B cell (primary cell): ENCODE measurements at regions not wholly inside any gene's neighbourhood (a gene's known extent, or its start where the extent isn't known, plus 50 kb on each side); places are given as distances from the start of the nearest gene placed in this dataset.

Experiments used
- EZH2 ChIP-seq: IDR thresholded peaks from 2 replicates; pipeline ENCODE4 v1.6.1; 2012; ENCODE audit warnings: borderline replicate concordance, low read depth, mild to moderate bottlenecking, moderate library complexity, low read length; ENCODE audit not compliant: insufficient read depth, poor library complexity, severe bottlenecking
- TF ChIP-seq, protein P1 (sequence below): fragments of 200-600 bp; IDR thresholded peaks from one replicate; pipeline ENCODE4 v1.8.0; 2022; ENCODE audit warnings: antibody characterized with exemption, mild to moderate bottlenecking

DNA sequence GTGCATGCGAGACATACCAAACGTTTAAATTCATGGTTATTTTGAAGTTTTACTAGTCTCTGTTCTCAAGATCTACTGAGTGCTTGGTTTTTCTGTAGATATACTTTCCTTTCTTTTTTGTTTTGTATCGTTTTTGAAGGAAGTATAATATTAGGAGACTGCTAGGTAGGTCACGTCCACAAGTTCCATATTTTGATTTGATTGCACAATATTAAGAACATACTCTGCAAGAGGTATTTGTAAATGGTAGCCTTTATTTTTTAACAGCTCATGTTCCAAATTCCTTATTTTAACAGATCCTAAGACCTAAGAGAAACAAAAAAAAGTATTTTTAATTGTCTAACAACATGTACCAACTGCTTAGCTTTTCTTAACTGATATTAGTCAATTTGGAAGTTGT is 156.7 kb downstream of the SERPINI1 start:
- TF ChIP-seq EZH2: no peak
- TF ChIP-seq, protein P1, sequence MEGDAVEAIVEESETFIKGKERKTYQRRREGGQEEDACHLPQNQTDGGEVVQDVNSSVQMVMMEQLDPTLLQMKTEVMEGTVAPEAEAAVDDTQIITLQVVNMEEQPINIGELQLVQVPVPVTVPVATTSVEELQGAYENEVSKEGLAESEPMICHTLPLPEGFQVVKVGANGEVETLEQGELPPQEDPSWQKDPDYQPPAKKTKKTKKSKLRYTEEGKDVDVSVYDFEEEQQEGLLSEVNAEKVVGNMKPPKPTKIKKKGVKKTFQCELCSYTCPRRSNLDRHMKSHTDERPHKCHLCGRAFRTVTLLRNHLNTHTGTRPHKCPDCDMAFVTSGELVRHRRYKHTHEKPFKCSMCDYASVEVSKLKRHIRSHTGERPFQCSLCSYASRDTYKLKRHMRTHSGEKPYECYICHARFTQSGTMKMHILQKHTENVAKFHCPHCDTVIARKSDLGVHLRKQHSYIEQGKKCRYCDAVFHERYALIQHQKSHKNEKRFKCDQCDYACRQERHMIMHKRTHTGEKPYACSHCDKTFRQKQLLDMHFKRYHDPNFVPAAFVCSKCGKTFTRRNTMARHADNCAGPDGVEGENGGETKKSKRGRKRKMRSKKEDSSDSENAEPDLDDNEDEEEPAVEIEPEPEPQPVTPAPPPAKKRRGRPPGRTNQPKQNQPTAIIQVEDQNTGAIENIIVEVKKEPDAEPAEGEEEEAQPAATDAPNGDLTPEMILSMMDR: no peak
